ENCODE measurements at regions not wholly inside any gene's neighbourhood (a gene's known extent, or its start where the extent isn't known, plus 50 kb on each side); places are given as distances from the start of the nearest gene placed in this dataset.

DNA sequence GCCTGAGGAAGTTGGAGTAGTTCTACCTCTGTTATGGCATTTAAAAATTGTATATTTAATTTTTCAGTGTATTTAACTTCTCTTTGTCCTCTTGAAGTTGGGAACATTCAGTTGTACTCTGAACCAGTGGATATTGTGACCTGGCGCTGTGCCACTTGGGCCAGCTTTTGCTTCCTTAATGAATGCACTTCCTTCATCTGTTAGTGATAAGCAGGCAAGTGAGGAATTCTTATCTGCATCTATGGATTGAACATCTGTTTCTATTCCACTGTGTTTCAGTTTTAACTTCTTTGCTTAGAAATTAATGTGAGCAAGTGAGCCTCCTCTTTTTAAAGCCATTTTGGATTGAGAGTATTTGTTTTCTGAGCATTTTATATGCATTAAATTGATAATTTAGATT lies 128.3 kb downstream of the UCHL1 start:
- TF ChIP-seq POLR2A (IDR thresholded peaks at IDR 0.05), result no peak
- TF ChIP-seq, protein P1, sequence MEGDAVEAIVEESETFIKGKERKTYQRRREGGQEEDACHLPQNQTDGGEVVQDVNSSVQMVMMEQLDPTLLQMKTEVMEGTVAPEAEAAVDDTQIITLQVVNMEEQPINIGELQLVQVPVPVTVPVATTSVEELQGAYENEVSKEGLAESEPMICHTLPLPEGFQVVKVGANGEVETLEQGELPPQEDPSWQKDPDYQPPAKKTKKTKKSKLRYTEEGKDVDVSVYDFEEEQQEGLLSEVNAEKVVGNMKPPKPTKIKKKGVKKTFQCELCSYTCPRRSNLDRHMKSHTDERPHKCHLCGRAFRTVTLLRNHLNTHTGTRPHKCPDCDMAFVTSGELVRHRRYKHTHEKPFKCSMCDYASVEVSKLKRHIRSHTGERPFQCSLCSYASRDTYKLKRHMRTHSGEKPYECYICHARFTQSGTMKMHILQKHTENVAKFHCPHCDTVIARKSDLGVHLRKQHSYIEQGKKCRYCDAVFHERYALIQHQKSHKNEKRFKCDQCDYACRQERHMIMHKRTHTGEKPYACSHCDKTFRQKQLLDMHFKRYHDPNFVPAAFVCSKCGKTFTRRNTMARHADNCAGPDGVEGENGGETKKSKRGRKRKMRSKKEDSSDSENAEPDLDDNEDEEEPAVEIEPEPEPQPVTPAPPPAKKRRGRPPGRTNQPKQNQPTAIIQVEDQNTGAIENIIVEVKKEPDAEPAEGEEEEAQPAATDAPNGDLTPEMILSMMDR (IDR thresholded peaks at IDR 0.05), result no peak
